ENCODE measurements at regions not wholly inside any gene's neighbourhood (a gene's known extent, or its start where the extent isn't known, plus 50 kb on each side); places are given as distances from the start of the nearest gene placed in this dataset.

GRCh38 chr4:20078644-20079043 lies 173.1 kb upstream of the SLIT2 start:
- ATAC-seq: no peak
- H4K20me1 ChIP-seq (ENCODE audit: insufficient read depth, low read length): no peaks in the 10 kb centered on the region
- in situ Hi-C loops (cut with HindIII; ENCODE audit: extremely low pct_ligation_motif_present, low pct_unique_long_range_greater_than_20kb): no loop called here
- no peak overlapping the region for H2AFZ ChIP-seq (ENCODE audit: low read length)
- ChIA-PET POLR2A (no interaction called here), CTCF (ENCODE audit: low intra/inter-chr PET ratio, low total read pairs) (no interaction called here)
- no peaks in the 10 kb centered on the region for H3K27me3 ChIP-seq (ENCODE audit: control insufficient read depth in 1 of 2, insufficient read depth in 2 of 2, low read length in 2 of 2)
- H3K4me1 ChIP-seq (ENCODE audit: insufficient read depth, low read length): no peaks in the 10 kb centered on the region
- H3K4me3 ChIP-seq (replicated peaks in 1 of 3; ENCODE audit: insufficient read depth in 1 of 3, low read depth in 2 of 3, low read length in 3 of 3): no peak overlapping the region
- BruUV-seq (replicated peaks): no TSS peak
- intact Hi-C loops (cut with micrococcal nuclease; ENCODE audit: unreplicated experiment): no loop called here
- no peaks in the 10 kb centered on the region for H3K79me2 ChIP-seq (ENCODE audit: insufficient read depth, low read length)
- no peaks in the 10 kb centered on the region for H3K36me3 ChIP-seq (replicated peaks in 1 of 2; ENCODE audit: control insufficient read depth in 1 of 2, insufficient read depth in 2 of 2, low read length in 2 of 2)
- H3K4me2 ChIP-seq (ENCODE audit: low read depth, low read length): no peak overlapping the region
- no peak overlapping the region for H3K9ac ChIP-seq (ENCODE audit: insufficient read depth, low read depth, low read length)
- H3K9me3 ChIP-seq (ENCODE audit: low read length): peaks cover 45% of the 10 kb centered on the region
- H3K27ac ChIP-seq (ENCODE audit: extremely low read length, insufficient read depth, low read length): no peak overlapping the region
- 18% methylated on average over 4 of the region's 5 CpGs for whole genome bisulfite sequencing (ENCODE audit: low lambda C conversion rate)
- no peak for DNase-seq (ENCODE audit: low spot score)
- TF ChIP-seq MEIS2 (CRISPR knock-in tag; IDR thresholded peaks at IDR 0.05) (no peak), SRF (IDR thresholded peaks at IDR 0.05; ENCODE audit: low read depth, low read length) (no peak), ZBTB46 (CRISPR knock-in tag; IDR thresholded peaks at IDR 0.05; ENCODE audit: borderline replicate concordance) (no peak), RFX3 (CRISPR knock-in tag; IDR thresholded peaks at IDR 0.05) (no peak), MTF1 (CRISPR knock-in tag; IDR thresholded peaks at IDR 0.05) (no peak), ZSCAN30 (CRISPR knock-in tag; IDR thresholded peaks at IDR 0.05) (no peak), ZNF878 (CRISPR knock-in tag; IDR thresholded peaks at IDR 0.05) (no peak), NRL (CRISPR knock-in tag; IDR thresholded peaks at IDR 0.05; ENCODE audit: borderline replicate concordance) (no peak), ZNF124 (CRISPR knock-in tag; IDR thresholded peaks at IDR 0.05) (no peak)
- FAIRE-seq: no peak

All from HepG2 (cell line).